ENCODE measurements at regions not wholly inside any gene's neighbourhood (a gene's known extent, or its start where the extent isn't known, plus 50 kb on each side); places are given as distances from the start of the nearest gene placed in this dataset.

DNA sequence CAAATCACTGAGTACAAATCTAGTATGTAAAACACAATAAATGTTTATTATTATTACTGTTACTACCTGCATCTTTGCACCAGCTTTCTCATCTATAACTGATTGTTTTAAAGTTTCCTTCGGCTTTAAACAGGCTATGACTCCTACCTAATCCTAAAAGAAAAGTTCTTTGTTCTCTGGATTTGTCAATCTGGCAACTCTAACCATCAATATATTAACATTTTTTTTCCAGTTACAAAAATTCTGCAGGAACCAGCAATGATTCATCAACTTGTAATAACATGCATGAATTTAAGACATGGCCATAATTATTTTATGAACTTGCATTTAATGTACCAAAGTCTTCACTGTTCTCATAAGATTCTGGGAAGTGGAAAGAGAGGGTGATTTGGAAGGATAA, 228.5 kb downstream of the PIK3R1 start:
- H3K4me3 ChIP-seq (ENCODE audit: low read depth, low read length): no peak overlapping the region
- TF ChIP-seq, protein P1, sequence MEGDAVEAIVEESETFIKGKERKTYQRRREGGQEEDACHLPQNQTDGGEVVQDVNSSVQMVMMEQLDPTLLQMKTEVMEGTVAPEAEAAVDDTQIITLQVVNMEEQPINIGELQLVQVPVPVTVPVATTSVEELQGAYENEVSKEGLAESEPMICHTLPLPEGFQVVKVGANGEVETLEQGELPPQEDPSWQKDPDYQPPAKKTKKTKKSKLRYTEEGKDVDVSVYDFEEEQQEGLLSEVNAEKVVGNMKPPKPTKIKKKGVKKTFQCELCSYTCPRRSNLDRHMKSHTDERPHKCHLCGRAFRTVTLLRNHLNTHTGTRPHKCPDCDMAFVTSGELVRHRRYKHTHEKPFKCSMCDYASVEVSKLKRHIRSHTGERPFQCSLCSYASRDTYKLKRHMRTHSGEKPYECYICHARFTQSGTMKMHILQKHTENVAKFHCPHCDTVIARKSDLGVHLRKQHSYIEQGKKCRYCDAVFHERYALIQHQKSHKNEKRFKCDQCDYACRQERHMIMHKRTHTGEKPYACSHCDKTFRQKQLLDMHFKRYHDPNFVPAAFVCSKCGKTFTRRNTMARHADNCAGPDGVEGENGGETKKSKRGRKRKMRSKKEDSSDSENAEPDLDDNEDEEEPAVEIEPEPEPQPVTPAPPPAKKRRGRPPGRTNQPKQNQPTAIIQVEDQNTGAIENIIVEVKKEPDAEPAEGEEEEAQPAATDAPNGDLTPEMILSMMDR (IDR thresholded peaks at IDR 0.05; ENCODE audit: low read depth, low read length): no peak

DNA sequence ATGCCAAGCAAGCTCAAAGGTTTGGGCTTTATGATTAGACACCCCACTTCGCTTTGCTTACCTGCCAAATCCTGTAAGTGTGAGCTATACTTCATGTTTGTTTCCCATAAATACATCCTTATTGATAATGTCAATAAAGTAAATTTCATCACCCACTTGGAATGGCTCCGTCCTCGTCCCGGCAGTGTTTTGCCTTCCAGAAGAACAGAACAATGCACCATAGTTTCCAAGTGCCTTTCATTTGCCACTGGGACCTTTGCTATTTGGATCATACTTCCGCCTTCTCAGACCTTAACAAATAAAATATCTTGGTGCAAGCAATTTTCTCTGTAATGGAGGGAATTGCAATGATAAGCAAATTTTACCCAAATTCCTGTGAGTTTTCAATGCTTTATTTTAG, 229.3 kb downstream of the PIK3R1 start:
- TF ChIP-seq, protein P1 (IDR thresholded peaks at IDR 0.05; ENCODE audit: low read depth, low read length): no peak
- no peak overlapping the region for H3K4me3 ChIP-seq (ENCODE audit: low read depth, low read length)

DNA sequence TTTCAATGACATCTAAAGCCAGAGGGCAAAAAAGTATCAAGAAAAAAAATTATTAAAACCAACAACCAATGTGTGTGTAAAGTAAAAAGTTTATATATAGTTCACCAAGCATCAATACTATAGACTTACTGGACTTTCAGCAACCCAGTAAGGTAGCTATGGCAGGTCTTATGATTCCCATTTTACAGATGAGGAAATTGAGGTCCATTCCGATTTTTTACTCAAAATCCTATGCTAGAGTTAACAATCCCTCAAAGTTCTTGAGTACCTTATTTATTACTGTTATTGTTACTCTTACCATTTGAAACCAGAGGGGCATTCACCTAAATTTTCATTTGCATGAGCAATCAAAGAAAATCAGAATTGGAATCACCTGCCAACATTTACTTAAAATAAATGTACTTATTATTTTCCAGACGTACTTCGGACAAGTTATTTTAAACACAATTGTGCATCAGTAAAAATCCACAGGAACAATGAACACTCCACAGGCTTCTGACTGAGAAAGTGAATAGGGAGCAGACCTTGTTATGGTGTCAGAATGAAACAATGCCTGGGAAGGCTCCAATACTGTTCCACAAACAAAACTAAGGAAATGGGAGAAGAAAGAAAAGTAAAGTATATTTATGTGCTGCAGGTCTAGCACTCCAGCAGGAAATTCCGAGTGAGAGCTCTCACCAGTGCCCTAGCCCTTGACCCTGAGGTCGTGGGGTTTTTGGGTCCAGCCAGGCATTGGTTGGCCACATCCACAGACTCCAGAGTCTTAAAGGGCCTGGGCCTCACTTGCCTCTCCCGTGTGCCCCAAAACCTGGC, 229.9 kb downstream of the PIK3R1 start:
- no peak overlapping the region for H3K4me3 ChIP-seq (ENCODE audit: low read depth, low read length)
- TF ChIP-seq, protein P1 (IDR thresholded peaks at IDR 0.05; ENCODE audit: low read depth, low read length): no peak

DNA sequence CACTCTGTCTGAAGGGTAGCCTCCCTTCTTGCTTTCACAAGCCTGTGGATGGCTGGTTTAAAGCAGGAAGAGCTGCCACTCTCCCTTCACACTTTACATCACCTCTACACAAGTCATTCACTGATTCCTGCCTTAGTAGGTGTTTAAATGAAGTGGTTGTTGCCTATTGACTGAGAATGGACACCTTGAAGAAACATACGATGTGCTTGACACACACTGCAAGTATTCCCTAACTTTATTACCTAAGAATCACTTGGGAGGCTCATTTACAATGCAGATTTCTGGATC, 230.5 kb downstream of the PIK3R1 start:
- H3K4me3 ChIP-seq (ENCODE audit: low read depth, low read length): no peak overlapping the region
- TF ChIP-seq, protein P1 (IDR thresholded peaks at IDR 0.05; ENCODE audit: low read depth, low read length): no peak

DNA sequence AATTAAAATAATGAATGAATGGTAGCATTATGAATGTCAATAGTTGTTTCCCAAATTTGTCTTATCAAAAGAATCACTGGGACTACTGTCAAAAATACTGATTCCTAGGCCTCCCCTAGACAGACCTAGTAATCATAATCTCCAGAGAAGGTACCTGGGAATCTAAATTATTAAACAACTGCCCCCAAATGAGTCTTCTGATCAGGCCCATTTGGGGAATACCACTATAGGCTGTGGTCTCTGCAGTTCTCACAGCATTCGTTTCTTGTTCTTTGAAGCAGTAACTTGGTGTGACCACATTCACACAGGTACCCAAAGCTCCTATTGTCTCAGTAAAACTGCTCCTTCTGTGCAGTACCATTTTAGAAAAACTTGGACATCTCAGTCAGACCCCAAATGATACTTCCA, 230.9 kb downstream of the PIK3R1 start:
- H3K4me3 ChIP-seq (ENCODE audit: low read depth, low read length): no peak overlapping the region
- TF ChIP-seq, protein P1 (IDR thresholded peaks at IDR 0.05; ENCODE audit: low read depth, low read length): no peak

DNA sequence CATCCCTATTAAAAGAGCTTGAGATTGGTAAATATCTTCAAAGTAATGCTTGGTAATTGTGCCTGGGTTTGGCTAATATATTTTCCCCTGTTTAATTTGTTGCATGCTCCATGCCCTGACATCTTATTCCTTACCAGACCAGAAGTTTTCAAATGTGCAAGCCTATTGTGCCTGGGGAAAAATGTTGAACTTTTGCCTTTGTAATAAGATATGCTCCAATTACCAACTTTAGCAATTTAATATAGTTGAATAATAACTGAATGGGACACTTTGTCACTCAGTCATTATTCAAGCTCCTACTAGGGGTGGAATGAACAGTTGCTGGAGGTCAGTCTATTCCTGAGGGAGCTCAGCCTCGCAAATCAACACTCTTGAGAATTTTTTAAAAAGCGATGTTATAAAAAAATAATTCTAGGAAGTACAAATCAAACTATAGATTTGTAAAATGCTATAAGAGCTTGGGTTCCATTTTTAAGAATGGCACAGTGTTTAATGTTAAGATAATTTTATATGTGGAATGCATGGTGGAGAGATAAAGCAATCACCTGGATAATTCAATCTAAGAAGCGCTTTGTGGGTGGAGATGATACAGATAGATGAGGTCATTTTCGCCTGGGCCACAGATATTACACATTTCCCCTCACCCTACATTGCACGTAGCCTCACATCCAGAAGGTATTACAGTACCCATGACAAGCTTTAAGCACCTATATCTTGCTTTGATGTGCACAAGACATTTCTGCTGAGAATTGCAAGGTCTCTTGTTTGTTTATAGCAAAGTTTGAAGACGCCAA, 231.8 kb downstream of the PIK3R1 start:
- H3K4me3 ChIP-seq (ENCODE audit: low read depth, low read length): no peak overlapping the region
- TF ChIP-seq, protein P1 (IDR thresholded peaks at IDR 0.05; ENCODE audit: low read depth, low read length): no peak

DNA sequence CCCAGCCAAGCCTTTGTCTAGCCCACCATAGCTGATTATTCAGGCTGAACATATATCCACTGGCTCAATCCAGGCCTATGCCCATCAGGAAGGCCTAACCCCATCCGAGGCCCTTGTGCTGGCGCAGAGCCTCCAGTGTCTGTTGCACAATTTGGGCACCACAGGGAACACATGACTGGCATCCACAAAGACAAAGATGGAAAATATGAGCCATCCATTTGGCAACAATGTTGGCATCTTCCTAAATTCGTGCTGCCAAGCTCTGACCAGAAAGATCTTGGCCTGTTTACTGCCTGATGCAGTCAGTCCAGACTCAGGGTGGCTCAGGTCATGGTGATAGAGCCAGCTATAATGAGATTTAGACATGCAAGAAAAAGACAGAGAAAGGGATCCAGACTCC, 233.8 kb downstream of the PIK3R1 start:
- no peak overlapping the region for H3K4me3 ChIP-seq (ENCODE audit: low read depth, low read length)
- TF ChIP-seq, protein P1 (IDR thresholded peaks at IDR 0.05; ENCODE audit: low read depth, low read length): no peak
